IMR-90 (cell line): ENCODE measurements at regions not wholly inside any gene's neighbourhood (a gene's known extent, or its start where the extent isn't known, plus 50 kb on each side); places are given as distances from the start of the nearest gene placed in this dataset.

Experiments
- ATAC-seq: fragments of 200-7000 bp; cut with Tn5 transposase; 2 replicates; pipeline ENCODE4 v1.9.1; 2020; ENCODE audit warnings: low read depth, mild to moderate bottlenecking, moderate library complexity
- BruUV-seq: library from RNA; stranded (reverse); fragments of 400-500 nt; replicated peaks from 2 replicates; lab custom pipeline; 2021; lab: Mats Ljungman, UMichigan
- CTCF ChIA-PET: fragments of 300-600 bp; formaldehyde crosslinking; extraction: SDS; loops from one replicate; lab custom pipeline; 2021; ENCODE audit warnings: antibody characterized with exemption; lab: Yijun Ruan, JAX
- POLR2A ChIA-PET: fragments of 300-600 bp; sonication (Branson Sonifier 250); formaldehyde crosslinking; loops from one replicate; lab custom pipeline; 2022; ENCODE audit warnings: antibody characterized with exemption; ENCODE audit not compliant: unreplicated experiment; lab: Charles Lee
- DNase-seq: peaks from one replicate; pipeline ENCODE4 v3.0.0; 2013
- H2AFZ ChIP-seq: replicated peaks from 2 replicates; pipeline ENCODE3; 2013; ENCODE audit warnings: low read length, mild to moderate bottlenecking; ENCODE audit not compliant: poor library complexity
- H2AK5ac ChIP-seq: 2 replicates; pipeline ENCODE4 v1.6.1; 2013; ENCODE audit warnings: low read depth, low read length, inconsistent platforms
- H2AK9ac ChIP-seq: replicated peaks from 2 replicates; pipeline ENCODE3; 2013; ENCODE audit warnings: mild to moderate bottlenecking, low read depth, low read length, moderate library complexity; ENCODE audit not compliant: poor library complexity
- H2BK120ac ChIP-seq: 2 replicates; pipeline ENCODE4 v1.6.1; 2013; ENCODE audit warnings: low read depth, low read length, inconsistent platforms
- H2BK15ac ChIP-seq: 3 replicates; pipeline ENCODE4 v1.6.1; 2013; ENCODE audit warnings: low read depth, low read length, inconsistent platforms
- H2BK20ac ChIP-seq: 2 replicates; pipeline ENCODE4 v1.6.1; 2013; ENCODE audit warnings: low read depth, mild to moderate bottlenecking, inconsistent platforms, low read length, moderate library complexity
- H2BK5ac ChIP-seq: 2 replicates; pipeline ENCODE4 v1.6.1; 2013; ENCODE audit warnings: mild to moderate bottlenecking, low read depth, low read length, inconsistent platforms; ENCODE audit not compliant: poor library complexity, severe bottlenecking
- H3K14ac ChIP-seq: replicated peaks from 2 replicates; pipeline ENCODE4 v1.6.1; 2013; ENCODE audit warnings: low read depth, low read length, inconsistent platforms
- H3K18ac ChIP-seq: 2 replicates; pipeline ENCODE4 v1.6.1; 2013; ENCODE audit warnings: low read depth, low read length, control low read depth
- H3K23ac ChIP-seq: 2 replicates; pipeline ENCODE4 v1.6.1; 2013; ENCODE audit warnings: low read depth, low read length, inconsistent platforms
- H3K27ac ChIP-seq: 2 replicates; pipeline ENCODE4 v1.5.1; 2013; ENCODE audit warnings: mild to moderate bottlenecking, control low read depth, low read length; ENCODE audit not compliant: insufficient read depth
- H3K27me3 ChIP-seq: 2 replicates; pipeline ENCODE4 v1.6.1; 2013; ENCODE audit warnings: low read length; ENCODE audit not compliant: control insufficient read depth, insufficient read depth
- H3K36me3 ChIP-seq: 2 replicates; pipeline ENCODE4 v1.6.1; 2013; ENCODE audit warnings: low read length, mixed read lengths; ENCODE audit not compliant: control insufficient read depth, insufficient read depth
- H3K4ac ChIP-seq: 2 replicates; pipeline ENCODE4 v1.6.1; 2013; ENCODE audit warnings: low read depth, low read length, inconsistent platforms
- H3K4me1 ChIP-seq: 2 replicates; pipeline ENCODE4 v1.6.1; 2013; ENCODE audit warnings: low read length, mixed read lengths; ENCODE audit not compliant: control insufficient read depth, insufficient read depth
- H3K4me2 ChIP-seq: 2 replicates; pipeline ENCODE4 v1.6.1; 2013; ENCODE audit warnings: low read depth, mild to moderate bottlenecking, control low read depth, low read length, moderate library complexity
- H3K4me3 ChIP-seq: 2 replicates; pipeline ENCODE4 v1.5.1; 2013; ENCODE audit warnings: low read depth, mild to moderate bottlenecking, control low read depth, low read length, moderate library complexity; ENCODE audit not compliant: insufficient read depth
- H3K56ac ChIP-seq: 2 replicates; pipeline ENCODE4 v1.6.1; 2013; ENCODE audit warnings: low read length, inconsistent platforms; ENCODE audit not compliant: insufficient read depth; ENCODE audit errors: extremely low read depth
- H3K79me1 ChIP-seq, 2 experiments: 2 replicates each; pipeline ENCODE4 v1.6.1; 2013; ENCODE audit warnings: low read length in 2 of 2, inconsistent platforms in 1 of 2, low read depth in 1 of 2
- H3K9ac ChIP-seq: 2 replicates; pipeline ENCODE4 v1.6.1; 2013; ENCODE audit warnings: low read depth, low read length, control low read depth
- H3K9me1 ChIP-seq: 2 replicates; pipeline ENCODE4 v1.6.1; 2013; ENCODE audit warnings: low read length, inconsistent platforms; ENCODE audit not compliant: insufficient read depth
- H3K9me3 ChIP-seq: 2 replicates; pipeline ENCODE4 v1.6.1; 2013; ENCODE audit warnings: low read length; ENCODE audit not compliant: control insufficient read depth, insufficient read depth
- H4K20me1 ChIP-seq: 2 replicates; pipeline ENCODE4 v1.6.1; 2013; ENCODE audit warnings: low read length, inconsistent platforms; ENCODE audit not compliant: insufficient read depth
- H4K5ac ChIP-seq: 2 replicates; pipeline ENCODE4 v1.6.1; 2013; ENCODE audit warnings: mild to moderate bottlenecking, low read depth, low read length, control low read depth
- H4K8ac ChIP-seq, 2 experiments: 2 replicates each; pipeline ENCODE4 v1.6.1; 2013; ENCODE audit warnings: low read depth in 2 of 2, low read length in 2 of 2, control low read depth in 1 of 2, inconsistent platforms in 1 of 2
- H4K91ac ChIP-seq: 2 replicates; pipeline ENCODE4 v1.6.1; 2013; ENCODE audit warnings: low read depth, low read length, inconsistent platforms; ENCODE audit not compliant: insufficient read depth
- BHLHE40 ChIP-seq: fragments of 150-350 bp; IDR thresholded peaks from 2 replicates; pipeline ENCODE4 v1.6.1; 2016; ENCODE audit warnings: mild to moderate bottlenecking, low read depth, low read length
- CEBPB ChIP-seq: IDR thresholded peaks from 2 replicates; pipeline ENCODE4 v1.6.1; 2012; ENCODE audit warnings: low read depth, low read length, improper control_type of control experiment
- POLR2A ChIP-seq: IDR thresholded peaks from 2 replicates; pipeline ENCODE4 v1.6.1; 2012; ENCODE audit warnings: mild to moderate bottlenecking, low read depth, low read length
- RAD21 ChIP-seq: IDR thresholded peaks from 2 replicates; pipeline ENCODE4 v1.6.1; 2012; ENCODE audit warnings: low read length, improper control_type of control experiment
- RFX5 ChIP-seq: IDR thresholded peaks from 2 replicates; pipeline ENCODE4 v1.8.0; 2012; ENCODE audit warnings: low read depth, mild to moderate bottlenecking, low read length, moderate library complexity
- USF2 ChIP-seq: fragments of 150-350 bp; IDR thresholded peaks from 2 replicates; pipeline ENCODE4 v1.6.1; 2017; ENCODE audit warnings: mild to moderate bottlenecking, antibody characterized with exemption, low read length, low read depth
- WGBS, 2 experiments: methylation state at CpG; one replicate each; pipeline versions ENCODE4 v1.1.5 to v1.1.7; 2013; ENCODE audit warnings: missing lambda C conversion rate in 2 of 2; ENCODE audit not compliant: insufficient read length in 1 of 2; ENCODE audit errors: extremely low coverage in 2 of 2; 5-methylcytosine and 5-hydroxymethylcytosine counted together
- dilution Hi-C: fragments of 300-500 bp; cut with HindIII; formaldehyde crosslinking; loops from one replicate; pipeline ENCODE4 v1.14.3; 2018; ENCODE audit warnings: low sequenced_read_pairs; ENCODE audit not compliant: unreplicated experiment
- in situ Hi-C: fragments of 300-500 bp; cut with MboI; formaldehyde crosslinking; loops from 3 replicates; pipeline ENCODE4 v1.14.3; 2019; ENCODE audit warnings: low sequenced_read_pairs, inconsistent platforms, mixed read lengths
- intact Hi-C: fragments of 100-400 bp; cut with micrococcal nuclease; formaldehyde crosslinking; loops from 2 replicates; pipeline ENCODE4 v1.10.0; 2022

- no peaks in the 10 kb centered on the region for H3K27me3 ChIP-seq
- H3K18ac ChIP-seq = no peak overlapping the region
- H4K5ac ChIP-seq = no peak overlapping the region
- no TSS peak for BruUV-seq
- no peaks in the 10 kb centered on the region for H3K79me1 ChIP-seq
- ATAC-seq (no peak), DNase-seq (peak; percentile 19)
- no peak overlapping the region for H3K4me2 ChIP-seq
- H3K4ac ChIP-seq = no peak overlapping the region
- H3K4me1 ChIP-seq = no peaks in the 10 kb centered on the region
- H2AFZ ChIP-seq = no peak overlapping the region
- in situ Hi-C loops (no loop called here), dilution Hi-C loops (no loop called here), intact Hi-C loops (no loop called here)
- no peak overlapping the region for H3K56ac ChIP-seq
- no peak for TF ChIP-seq BHLHE40
- no peak for TF ChIP-seq USF2
- TF ChIP-seq RAD21 = no peak
- TF ChIP-seq RFX5 = no peak
- TF ChIP-seq POLR2A = no peak
- peak; percentile 21; the same call in 1 of the 2 replicates for TF ChIP-seq CEBPB
- ChIA-PET POLR2A (no interaction called here), CTCF (no interaction called here)
- H3K9ac ChIP-seq = no peak overlapping the region
- no peak overlapping the region for H2BK120ac ChIP-seq
- H2BK20ac ChIP-seq = no peak overlapping the region
- no peak overlapping the region for H2BK15ac ChIP-seq
- no CpG with 5 or more reads among the region's 3 CpGs for WGBS, 2 experiments
- no peak overlapping the region for H4K8ac ChIP-seq
- H3K9me1 ChIP-seq = no peaks in the 10 kb centered on the region
- no peaks in the 10 kb centered on the region for H3K36me3 ChIP-seq
- H2AK5ac ChIP-seq = no peak overlapping the region
- no peak overlapping the region for H2AK9ac ChIP-seq
- H3K9me3 ChIP-seq = no peaks in the 10 kb centered on the region; the same call in 1 of the 2 replicates
- H3K14ac ChIP-seq = no peak overlapping the region
- no peak overlapping the region for H4K91ac ChIP-seq
- H3K23ac ChIP-seq = no peak overlapping the region
- H3K4me3 ChIP-seq = no peak overlapping the region
- H2BK5ac ChIP-seq = no peak overlapping the region
- no peaks in the 10 kb centered on the region for H4K20me1 ChIP-seq
- no peak overlapping the region for H3K27ac ChIP-seq
Measured at GRCh38 chr2:6793371-6793770, 72.3 kb downstream of the CMPK2 start.
